ENCODE measurements at regions not wholly inside any gene's neighbourhood (a gene's known extent, or its start where the extent isn't known, plus 50 kb on each side); places are given as distances from the start of the nearest gene placed in this dataset.

- Mint-ChIP-seq H3K4me1 (ENCODE audit: unreplicated experiment) (peaks cover 11% of the 10 kb centered on the region), H3K9me3 (peaks cover 10% of the 10 kb centered on the region), H3K27ac (no peak overlapping the region), H3K36me3 (no peaks in the 10 kb centered on the region), H3K27me3 (no peaks in the 10 kb centered on the region), H3K4me3 (no peak overlapping the region)
- DNase-seq (ENCODE audit: extremely low spot score, unreplicated experiment) = no peak
- no peak for TF ChIP-seq CTCF (conservative IDR thresholded peaks at IDR 0.05)
These were observed 245.7 kb upstream of the CTAGE1 start for GRCh38 chr18:22663378-22663777.

- Mint-ChIP-seq H3K4me1 (ENCODE audit: unreplicated experiment) (peaks cover 11% of the 10 kb centered on the region), H3K27ac (no peak overlapping the region), H3K9me3 (peaks cover 10% of the 10 kb centered on the region), H3K4me3 (no peak overlapping the region), H3K27me3 (no peaks in the 10 kb centered on the region), H3K36me3 (no peaks in the 10 kb centered on the region)
- DNase-seq (ENCODE audit: extremely low spot score, unreplicated experiment) = no peak
- no peak for TF ChIP-seq CTCF (conservative IDR thresholded peaks at IDR 0.05)
These were observed 248.8 kb upstream of the CTAGE1 start for GRCh38 chr18:22666411-22666940.

GRCh38 chr18:22667156-22667555 lies 249.4 kb upstream of the CTAGE1 start:
- Mint-ChIP-seq H3K27ac (no peak overlapping the region), H3K4me1 (ENCODE audit: unreplicated experiment) (peaks cover 11% of the 10 kb centered on the region), H3K27me3 (no peaks in the 10 kb centered on the region), H3K36me3 (no peaks in the 10 kb centered on the region), H3K9me3 (peaks cover 10% of the 10 kb centered on the region), H3K4me3 (no peak overlapping the region)
- TF ChIP-seq CTCF (conservative IDR thresholded peaks at IDR 0.05) = no peak
- DNase-seq (ENCODE audit: extremely low spot score, unreplicated experiment) = no peak

- H3K4me3 Mint-ChIP-seq = peak overlapping the region; percentile 17
- peak overlapping the region; percentile 31 for H3K27ac Mint-ChIP-seq
- H3K27me3 Mint-ChIP-seq = no peaks in the 10 kb centered on the region
- DNase-seq (ENCODE audit: extremely low spot score, unreplicated experiment) = no peak
- H3K36me3 Mint-ChIP-seq = no peaks in the 10 kb centered on the region
- no peak for TF ChIP-seq CTCF (conservative IDR thresholded peaks at IDR 0.05)
- peaks cover 10% of the 10 kb centered on the region for H3K9me3 Mint-ChIP-seq
- H3K4me1 Mint-ChIP-seq (ENCODE audit: unreplicated experiment) = peaks cover 11% of the 10 kb centered on the region
These were observed 250.1 kb upstream of the CTAGE1 start for GRCh38 chr18:22667616-22668422.

GRCh38 chr18:22668496-22668895 lies 250.8 kb upstream of the CTAGE1 start:
- Mint-ChIP-seq H3K4me3 (no peak overlapping the region), H3K4me1 (ENCODE audit: unreplicated experiment) (peaks cover 11% of the 10 kb centered on the region), H3K9me3 (peaks cover 10% of the 10 kb centered on the region), H3K36me3 (no peaks in the 10 kb centered on the region), H3K27ac (peak overlapping the region; percentile 31), H3K27me3 (no peaks in the 10 kb centered on the region)
- no peak for TF ChIP-seq CTCF (conservative IDR thresholded peaks at IDR 0.05)
- DNase-seq (ENCODE audit: extremely low spot score, unreplicated experiment) = no peak

All from type B pancreatic cell (in vitro differentiated cells).